ENCODE measurements at regions not wholly inside any gene's neighbourhood (a gene's known extent, or its start where the extent isn't known, plus 50 kb on each side); places are given as distances from the start of the nearest gene placed in this dataset.

DNA sequence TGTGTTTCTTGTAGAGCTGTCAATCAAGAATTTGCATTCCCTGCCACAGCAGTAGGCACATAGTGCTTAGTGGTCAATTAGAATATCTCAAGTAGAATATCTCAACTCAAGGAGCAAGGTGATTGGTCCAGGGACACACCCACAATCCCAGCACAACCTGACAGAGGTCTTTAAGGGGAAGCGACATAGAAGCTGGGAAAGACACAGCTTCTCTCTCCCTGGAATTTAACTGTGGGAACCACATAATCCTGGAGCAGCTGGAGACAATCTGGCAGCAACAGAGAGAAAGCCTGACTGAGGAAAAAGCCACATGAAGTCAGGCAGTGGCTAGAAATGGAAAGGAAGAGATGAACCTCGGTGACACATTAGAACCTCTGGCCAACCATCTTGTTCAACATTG is 85.7 kb upstream of the LMO3 start:
- no peak overlapping the region for H3K4me3 Mint-ChIP-seq (ENCODE audit: unreplicated experiment)
- H3K36me3 Mint-ChIP-seq (ENCODE audit: unreplicated experiment), result no peaks in the 10 kb centered on the region
- no peaks in the 10 kb centered on the region for H3K9me3 Mint-ChIP-seq (ENCODE audit: unreplicated experiment)
- H3K27me3 Mint-ChIP-seq (ENCODE audit: unreplicated experiment), result no peaks in the 10 kb centered on the region
- H3K27ac Mint-ChIP-seq (ENCODE audit: unreplicated experiment), result no peak overlapping the region
- no peaks in the 10 kb centered on the region for H3K4me1 Mint-ChIP-seq (ENCODE audit: low read depth, unreplicated experiment)
- TF ChIP-seq, protein P1, sequence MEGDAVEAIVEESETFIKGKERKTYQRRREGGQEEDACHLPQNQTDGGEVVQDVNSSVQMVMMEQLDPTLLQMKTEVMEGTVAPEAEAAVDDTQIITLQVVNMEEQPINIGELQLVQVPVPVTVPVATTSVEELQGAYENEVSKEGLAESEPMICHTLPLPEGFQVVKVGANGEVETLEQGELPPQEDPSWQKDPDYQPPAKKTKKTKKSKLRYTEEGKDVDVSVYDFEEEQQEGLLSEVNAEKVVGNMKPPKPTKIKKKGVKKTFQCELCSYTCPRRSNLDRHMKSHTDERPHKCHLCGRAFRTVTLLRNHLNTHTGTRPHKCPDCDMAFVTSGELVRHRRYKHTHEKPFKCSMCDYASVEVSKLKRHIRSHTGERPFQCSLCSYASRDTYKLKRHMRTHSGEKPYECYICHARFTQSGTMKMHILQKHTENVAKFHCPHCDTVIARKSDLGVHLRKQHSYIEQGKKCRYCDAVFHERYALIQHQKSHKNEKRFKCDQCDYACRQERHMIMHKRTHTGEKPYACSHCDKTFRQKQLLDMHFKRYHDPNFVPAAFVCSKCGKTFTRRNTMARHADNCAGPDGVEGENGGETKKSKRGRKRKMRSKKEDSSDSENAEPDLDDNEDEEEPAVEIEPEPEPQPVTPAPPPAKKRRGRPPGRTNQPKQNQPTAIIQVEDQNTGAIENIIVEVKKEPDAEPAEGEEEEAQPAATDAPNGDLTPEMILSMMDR (IDR thresholded peaks at IDR 0.05; ENCODE audit: partially characterized antibody, unreplicated experiment), result no peak
- no peak for DNase-seq

DNA sequence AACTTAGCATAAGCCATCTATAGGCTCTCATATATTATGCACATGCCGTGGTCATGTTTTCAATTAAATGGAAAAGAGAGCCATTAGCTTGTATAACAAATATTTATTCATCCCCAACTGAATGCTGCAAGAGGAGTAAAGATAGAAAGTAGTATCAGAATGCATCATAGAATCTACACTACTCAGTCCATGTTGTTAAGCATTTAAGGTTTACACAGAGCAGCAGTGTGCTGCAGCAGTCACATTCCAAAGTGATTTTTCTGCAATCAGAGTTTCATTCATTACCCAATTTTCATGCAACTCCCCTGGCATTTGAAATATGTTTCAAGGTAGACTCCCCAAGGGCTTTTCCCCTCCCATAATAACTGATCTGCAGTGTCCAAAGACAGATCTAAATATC is 82.2 kb upstream of the LMO3 start:
- H3K9me3 Mint-ChIP-seq (ENCODE audit: unreplicated experiment), result peaks cover 2% of the 10 kb centered on the region
- no peak overlapping the region for H3K27ac Mint-ChIP-seq (ENCODE audit: unreplicated experiment)
- no peaks in the 10 kb centered on the region for H3K36me3 Mint-ChIP-seq (ENCODE audit: unreplicated experiment)
- DNase-seq, result no peak
- H3K4me1 Mint-ChIP-seq (ENCODE audit: low read depth, unreplicated experiment), result no peaks in the 10 kb centered on the region
- TF ChIP-seq, protein P1 (IDR thresholded peaks at IDR 0.05; ENCODE audit: partially characterized antibody, unreplicated experiment), result no peak
- H3K4me3 Mint-ChIP-seq (ENCODE audit: unreplicated experiment), result no peak overlapping the region
- no peaks in the 10 kb centered on the region for H3K27me3 Mint-ChIP-seq (ENCODE audit: unreplicated experiment)

DNA sequence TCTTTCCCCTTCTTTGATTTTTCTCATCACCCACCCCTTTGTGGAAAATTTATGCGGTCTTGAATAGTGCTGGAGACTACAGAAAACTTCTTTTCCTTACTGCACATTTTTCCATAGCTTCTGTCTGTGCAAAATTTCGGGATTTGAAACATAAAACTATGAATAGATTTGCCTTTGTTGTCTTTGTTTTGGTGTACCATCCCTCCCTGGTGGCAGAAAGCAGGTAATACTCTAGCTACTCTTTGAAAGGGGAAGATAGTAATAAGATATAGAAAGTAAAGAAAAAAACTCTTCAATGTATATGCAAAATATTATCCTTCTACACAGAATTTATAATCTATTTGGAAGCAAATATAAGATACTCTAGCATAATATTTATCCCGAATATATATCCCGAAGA is 79.1 kb upstream of the LMO3 start:
- no peaks in the 10 kb centered on the region for H3K27me3 Mint-ChIP-seq (ENCODE audit: unreplicated experiment)
- H3K4me3 Mint-ChIP-seq (ENCODE audit: unreplicated experiment), result no peak overlapping the region
- H3K36me3 Mint-ChIP-seq (ENCODE audit: unreplicated experiment), result no peaks in the 10 kb centered on the region
- TF ChIP-seq, protein P1 (IDR thresholded peaks at IDR 0.05; ENCODE audit: partially characterized antibody, unreplicated experiment), result peak; percentile 1
- no peaks in the 10 kb centered on the region for H3K4me1 Mint-ChIP-seq (ENCODE audit: low read depth, unreplicated experiment)
- peaks cover 2% of the 10 kb centered on the region for H3K9me3 Mint-ChIP-seq (ENCODE audit: unreplicated experiment)
- no peak overlapping the region for H3K27ac Mint-ChIP-seq (ENCODE audit: unreplicated experiment)
- no peak for DNase-seq

DNA sequence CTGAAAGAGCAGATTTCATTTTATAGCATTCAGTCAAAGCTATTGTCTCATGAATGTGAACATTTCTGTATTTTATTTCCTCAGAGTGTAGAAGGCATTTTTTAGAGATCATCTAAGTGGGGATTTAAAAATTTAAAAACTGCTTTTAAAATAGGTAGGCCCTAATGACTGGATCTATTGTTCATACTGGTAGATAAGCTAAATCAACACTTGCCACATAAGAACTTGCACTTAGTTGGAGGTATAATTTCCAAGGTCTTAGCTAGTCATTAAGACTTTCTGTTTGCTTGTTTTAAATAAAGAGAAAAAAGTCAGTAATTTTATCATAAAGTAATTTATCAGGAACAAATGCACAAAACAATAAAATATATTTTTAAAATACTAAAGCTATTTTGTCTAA is 75.2 kb upstream of the LMO3 start:
- no peak for DNase-seq
- TF ChIP-seq, protein P1 (IDR thresholded peaks at IDR 0.05; ENCODE audit: partially characterized antibody, unreplicated experiment), result no peak
- Mint-ChIP-seq H3K4me1 (ENCODE audit: low read depth, unreplicated experiment) (no peaks in the 10 kb centered on the region), H3K27me3 (ENCODE audit: unreplicated experiment) (no peaks in the 10 kb centered on the region), H3K36me3 (ENCODE audit: unreplicated experiment) (no peaks in the 10 kb centered on the region), H3K27ac (ENCODE audit: unreplicated experiment) (no peak overlapping the region), H3K9me3 (ENCODE audit: unreplicated experiment) (peaks cover 2% of the 10 kb centered on the region), H3K4me3 (ENCODE audit: unreplicated experiment) (no peak overlapping the region)

DNA sequence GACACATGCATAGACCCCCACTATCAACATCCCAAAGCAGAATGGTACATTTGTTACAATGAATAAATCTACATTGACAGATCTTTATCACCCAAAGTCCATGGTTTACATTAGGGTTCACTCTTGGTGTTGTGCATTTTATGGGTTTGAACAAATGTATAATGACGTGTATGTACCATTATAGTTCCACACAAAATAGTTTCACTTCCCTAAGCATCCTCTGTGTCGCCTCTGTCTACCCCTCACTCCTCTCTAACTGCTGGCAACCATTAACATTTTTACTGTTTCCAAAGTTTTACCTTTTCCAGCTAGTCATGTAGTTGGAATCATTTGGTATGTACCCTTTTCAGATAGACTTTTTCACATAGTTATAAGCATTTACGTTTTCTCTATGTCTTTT is 69.5 kb upstream of the LMO3 start:
- Mint-ChIP-seq H3K27ac (ENCODE audit: unreplicated experiment) (no peak overlapping the region), H3K4me1 (ENCODE audit: low read depth, unreplicated experiment) (no peaks in the 10 kb centered on the region), H3K36me3 (ENCODE audit: unreplicated experiment) (no peaks in the 10 kb centered on the region), H3K27me3 (ENCODE audit: unreplicated experiment) (no peaks in the 10 kb centered on the region), H3K4me3 (ENCODE audit: unreplicated experiment) (no peak overlapping the region), H3K9me3 (ENCODE audit: unreplicated experiment) (no peaks in the 10 kb centered on the region)
- TF ChIP-seq, protein P1 (IDR thresholded peaks at IDR 0.05; ENCODE audit: partially characterized antibody, unreplicated experiment), result no peak
- no peak for DNase-seq
